Renal cortical epithelial cell (primary cell): ENCODE measurements at regions not wholly inside any gene's neighbourhood (a gene's known extent, or its start where the extent isn't known, plus 50 kb on each side); places are given as distances from the start of the nearest gene placed in this dataset.

Source experiments
- DNase-seq: peaks from one replicate; pipeline ENCODE4 v3.0.0-alpha.2; 2011; ENCODE audit warnings: low read depth

DNA sequence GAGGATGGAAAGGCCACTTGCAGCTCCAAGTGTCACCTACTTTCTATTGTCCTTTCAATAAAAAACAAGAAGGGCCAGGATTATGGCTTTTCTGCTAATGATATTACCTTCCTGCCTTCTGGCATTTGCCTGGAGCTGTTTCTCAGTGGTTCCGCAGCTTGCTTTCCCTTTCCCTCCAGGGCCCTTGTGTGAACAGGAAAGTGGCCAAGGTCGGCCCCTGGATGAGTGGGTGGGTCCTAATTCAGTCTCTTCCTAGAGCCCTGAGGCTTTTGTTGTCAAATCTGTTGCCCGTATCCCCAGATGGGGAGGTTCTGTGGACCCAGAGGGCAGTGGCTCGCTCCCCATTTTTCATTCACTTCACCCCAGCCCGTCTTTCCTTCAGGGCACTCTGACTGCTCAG lies 64.2 kb upstream of the UMPS start:
- DNase-seq, result no peak

GRCh38 chr3:124669470-124669869 lies 60.8 kb upstream of the UMPS start:
- peak; percentile 45 for DNase-seq

GRCh38 chr3:124671106-124671505 lies 59.1 kb upstream of the UMPS start:
- DNase-seq, result no peak

- no peak for DNase-seq
Observed at GRCh38 chr3:124674336-124674735, 55.9 kb upstream of the UMPS start.

- no peak for DNase-seq
Observed at GRCh38 chr3:124676236-124676635, 54.0 kb upstream of the UMPS start.

DNA sequence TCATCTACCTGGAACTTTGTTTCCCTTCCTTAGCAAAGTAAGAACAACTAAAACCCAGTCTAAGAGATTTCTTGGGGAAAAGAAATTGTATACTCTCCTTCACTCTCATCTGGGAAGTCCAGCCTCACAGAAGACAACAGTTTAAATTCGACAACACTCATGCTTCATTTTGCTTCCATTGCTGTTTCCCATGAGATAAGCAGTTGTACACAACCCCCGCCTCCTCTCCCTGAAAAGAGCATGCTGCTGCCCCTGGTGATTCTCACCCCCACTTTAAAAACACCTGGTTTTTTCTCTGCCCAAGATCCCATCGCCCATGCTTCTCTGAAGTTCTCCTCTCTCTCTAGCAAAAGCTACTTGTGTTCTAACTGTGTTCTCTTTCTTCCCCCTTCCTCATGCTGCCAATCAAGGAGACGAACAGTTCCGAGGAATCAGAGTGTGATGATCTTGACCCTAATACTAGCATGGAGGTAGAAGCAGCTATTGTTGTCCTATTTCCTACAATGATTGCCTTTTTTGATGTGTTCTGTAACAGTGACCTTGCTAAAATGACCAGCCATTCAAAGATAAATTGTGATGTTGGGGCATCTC lies 51.1 kb upstream of the UMPS start:
- no peak for DNase-seq
